Activated CD4-positive, alpha-beta T cell treated with anti-CD3 and anti-CD28 coated beads, Interleukin-2, amount 50 U/mL, for 24 hours (primary cell): ENCODE measurements at regions not wholly inside any gene's neighbourhood (a gene's known extent, or its start where the extent isn't known, plus 50 kb on each side); places are given as distances from the start of the nearest gene placed in this dataset.

Experiments used
- DNase-seq, 2 donors: peaks; one replicate each; pipeline ENCODE4 v3.0.0-alpha.2; 2020; ENCODE audit warnings: low read depth in 1 of 2, low spot score in 1 of 2

- no peak for DNase-seq
Measured at GRCh38 chr7:155178096-155178495, 108.0 kb downstream of the HTR5A start.

GRCh38 chr7:155181768-155182167 is 111.6 kb downstream of the HTR5A start:
- no peak for DNase-seq

- DNase-seq, result no peak
Measured at GRCh38 chr7:155182406-155182970, 112.4 kb downstream of the HTR5A start.

- DNase-seq, result no peak
Measured at GRCh38 chr7:155183655-155184054, 113.5 kb downstream of the HTR5A start.

GRCh38 chr7:155184923-155185322 is 112.8 kb upstream of the INSIG1 start:
- DNase-seq, result no peak

GRCh38 chr7:155187061-155187785 is 110.5 kb upstream of the INSIG1 start:
- no peak for DNase-seq

- no peak for DNase-seq
Measured at GRCh38 chr7:155188357-155188756, 109.3 kb upstream of the INSIG1 start.

GRCh38 chr7:155188821-155189581 is 108.7 kb upstream of the INSIG1 start:
- no peak for DNase-seq

GRCh38 chr7:155189590-155189989 is 108.1 kb upstream of the INSIG1 start:
- no peak for DNase-seq

- peak; percentile 52 to 61 for DNase-seq
Measured at GRCh38 chr7:155190688-155191087, 107.0 kb upstream of the INSIG1 start.

- no peak for DNase-seq
Measured at GRCh38 chr7:155191137-155191536, 106.5 kb upstream of the INSIG1 start.

- no peak for DNase-seq
Measured at GRCh38 chr7:155191901-155192478, 105.7 kb upstream of the INSIG1 start.

- DNase-seq, result no peak
Measured at GRCh38 chr7:155192961-155193640, 104.6 kb upstream of the INSIG1 start.

- DNase-seq, result no peak
Measured at GRCh38 chr7:155193716-155194115, 104.0 kb upstream of the INSIG1 start.

GRCh38 chr7:155194382-155195140 is 103.1 kb upstream of the INSIG1 start:
- no peak for DNase-seq

- no peak for DNase-seq
Measured at GRCh38 chr7:155195939-155196523, 101.6 kb upstream of the INSIG1 start.

- no peak for DNase-seq
Measured at GRCh38 chr7:155198196-155198892, 99.3 kb upstream of the INSIG1 start.

GRCh38 chr7:155198901-155199845 is 98.5 kb upstream of the INSIG1 start:
- peak in 1 of 2 donors; percentile 69 for DNase-seq
